ENCODE measurements at regions not wholly inside any gene's neighbourhood (a gene's known extent, or its start where the extent isn't known, plus 50 kb on each side); places are given as distances from the start of the nearest gene placed in this dataset.

- ChIA-PET RAD21 (ENCODE audit: low non-redundant PET in 1 of 2, low total read pairs in 2 of 2, uncharacterized antibody in 2 of 2, unreplicated experiment in 2 of 2) (no interaction called here), CTCF (no interaction called here), POLR2A (no interaction called here)
- Histone ChIP-seq H3K4me2 (ENCODE audit: low read length) (no peak overlapping the region), H3K4me1 (ENCODE audit: control insufficient read depth in 1 of 2, insufficient read depth in 2 of 2, low read length in 2 of 2) (no peaks in the 10 kb centered on the region), H3K9me3 (ENCODE audit: control insufficient read depth in 1 of 2, insufficient read depth in 1 of 2, low read depth in 1 of 2, low read length in 2 of 2) (no peaks in the 10 kb centered on the region), H2AFZ (ENCODE audit: low read depth, low read length, poor library complexity, severe bottlenecking) (no peak overlapping the region), H3K4me3 (replicated peaks in 1 of 2; ENCODE audit: low read depth in 1 of 2, low read length in 2 of 2) (no peak overlapping the region), H3K36me3 (ENCODE audit: control insufficient read depth in 1 of 2, insufficient read depth in 2 of 2, low read length in 2 of 2) (no peaks in the 10 kb centered on the region), H3K9me2 (ENCODE audit: insufficient read depth) (no peaks in the 10 kb centered on the region), H3K27me3 (ENCODE audit: insufficient read depth, low read length) (peaks cover 60% of the 10 kb centered on the region), H3K9ac (ENCODE audit: low read length) (no peak overlapping the region), H3K27ac (ENCODE audit: low read depth, low read length) (no peak overlapping the region), H3K79me2 (ENCODE audit: insufficient read depth, low read length) (no peaks in the 10 kb centered on the region), H4K20me1 (ENCODE audit: insufficient read depth) (no peaks in the 10 kb centered on the region)
- intact Hi-C loops (cut with micrococcal nuclease): no loop called here
- DNase-seq (ENCODE audit: low read depth, low spot score) (no peak), ATAC-seq (no peak)
- no TSS peak for BruUV-seq (replicated peaks)
- no peak for TF ChIP-seq CTCF (IDR thresholded peaks at IDR 0.05 in 2 of 3, conservative IDR thresholded peaks at IDR 0.05 in 1 of 3; ENCODE audit: borderline replicate concordance in 1 of 3, insufficient read depth in 1 of 3, low read depth in 2 of 3, low read length in 2 of 3)
- TF ChIP-seq POLR2AphosphoS5 (IDR thresholded peaks at IDR 0.05; ENCODE audit: low read depth, low read length): no peak
- TF ChIP-seq, protein P1, sequence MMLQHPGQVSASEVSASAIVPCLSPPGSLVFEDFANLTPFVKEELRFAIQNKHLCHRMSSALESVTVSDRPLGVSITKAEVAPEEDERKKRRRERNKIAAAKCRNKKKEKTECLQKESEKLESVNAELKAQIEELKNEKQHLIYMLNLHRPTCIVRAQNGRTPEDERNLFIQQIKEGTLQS (IDR thresholded peaks at IDR 0.05): no peak
- TF ChIP-seq SIN3A (IDR thresholded peaks at IDR 0.05; ENCODE audit: low read depth): no peak
- TF ChIP-seq JUND (IDR thresholded peaks at IDR 0.05): no peak
- no peak for TF ChIP-seq MAX (IDR thresholded peaks at IDR 0.05)
- no peak for TF ChIP-seq TCF7L2 (IDR thresholded peaks at IDR 0.05; ENCODE audit: borderline replicate concordance, extremely low read depth, insufficient read depth, insufficient read length)
- no peak for TF ChIP-seq YY1 (IDR thresholded peaks at IDR 0.05; ENCODE audit: extremely low read depth, insufficient replicate concordance, low read depth, low read length)
- TF ChIP-seq REST (IDR thresholded peaks at IDR 0.05; ENCODE audit: low read depth): no peak
- no peak for TF ChIP-seq POLR2A (IDR thresholded peaks at IDR 0.05; ENCODE audit: borderline replicate concordance, extremely low read depth, insufficient read depth, insufficient read length)
- TF ChIP-seq SRF (IDR thresholded peaks at IDR 0.05; ENCODE audit: low read depth): no peak
- no peak for TF ChIP-seq ZNF274 (IDR thresholded peaks at IDR 0.05; ENCODE audit: low read depth, low read length)
- TF ChIP-seq ZBTB33 (IDR thresholded peaks at IDR 0.05; ENCODE audit: extremely low read depth, insufficient replicate concordance, low read length): no peak
- no peak for TF ChIP-seq RAD21 (IDR thresholded peaks at IDR 0.05; ENCODE audit: low read depth)
- no peak for TF ChIP-seq EZH2 (IDR thresholded peaks at IDR 0.05)
- no peak for TF ChIP-seq CEBPB (IDR thresholded peaks at IDR 0.05; ENCODE audit: low read depth)
- TF ChIP-seq ZFX (IDR thresholded peaks at IDR 0.05): no peak
- TF ChIP-seq FOSL1 (IDR thresholded peaks at IDR 0.05; ENCODE audit: low read depth): no peak
- TF ChIP-seq EGR1 (IDR thresholded peaks at IDR 0.05; ENCODE audit: low read depth): no peak
- no peak for TF ChIP-seq ELF1 (IDR thresholded peaks at IDR 0.05; ENCODE audit: borderline replicate concordance, low read depth)
Observed at GRCh38 chr2:20942646-20943125, 101.2 kb downstream of the APOB start.
